GM20000 (cell line): ENCODE measurements at regions not wholly inside any gene's neighbourhood (a gene's known extent, or its start where the extent isn't known, plus 50 kb on each side); places are given as distances from the start of the nearest gene placed in this dataset.

Source experiments
- DNase-seq: peaks from one replicate; pipeline ENCODE4 v3.0.0; 2012; ENCODE audit warnings: low spot score
- TF ChIP-seq, protein P1 (sequence below): IDR thresholded peaks from 2 replicates; pipeline ENCODE4 v1.5.1; 2012; ENCODE audit warnings: mild to moderate bottlenecking, control low read depth; ENCODE audit errors: extremely low read depth, missing control alignments

- TF ChIP-seq, protein P1, sequence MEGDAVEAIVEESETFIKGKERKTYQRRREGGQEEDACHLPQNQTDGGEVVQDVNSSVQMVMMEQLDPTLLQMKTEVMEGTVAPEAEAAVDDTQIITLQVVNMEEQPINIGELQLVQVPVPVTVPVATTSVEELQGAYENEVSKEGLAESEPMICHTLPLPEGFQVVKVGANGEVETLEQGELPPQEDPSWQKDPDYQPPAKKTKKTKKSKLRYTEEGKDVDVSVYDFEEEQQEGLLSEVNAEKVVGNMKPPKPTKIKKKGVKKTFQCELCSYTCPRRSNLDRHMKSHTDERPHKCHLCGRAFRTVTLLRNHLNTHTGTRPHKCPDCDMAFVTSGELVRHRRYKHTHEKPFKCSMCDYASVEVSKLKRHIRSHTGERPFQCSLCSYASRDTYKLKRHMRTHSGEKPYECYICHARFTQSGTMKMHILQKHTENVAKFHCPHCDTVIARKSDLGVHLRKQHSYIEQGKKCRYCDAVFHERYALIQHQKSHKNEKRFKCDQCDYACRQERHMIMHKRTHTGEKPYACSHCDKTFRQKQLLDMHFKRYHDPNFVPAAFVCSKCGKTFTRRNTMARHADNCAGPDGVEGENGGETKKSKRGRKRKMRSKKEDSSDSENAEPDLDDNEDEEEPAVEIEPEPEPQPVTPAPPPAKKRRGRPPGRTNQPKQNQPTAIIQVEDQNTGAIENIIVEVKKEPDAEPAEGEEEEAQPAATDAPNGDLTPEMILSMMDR: no peak
- DNase-seq: no peak
Measured at GRCh38 chr5:125306741-125307140, 560.3 kb upstream of the ZNF608 start.

DNA sequence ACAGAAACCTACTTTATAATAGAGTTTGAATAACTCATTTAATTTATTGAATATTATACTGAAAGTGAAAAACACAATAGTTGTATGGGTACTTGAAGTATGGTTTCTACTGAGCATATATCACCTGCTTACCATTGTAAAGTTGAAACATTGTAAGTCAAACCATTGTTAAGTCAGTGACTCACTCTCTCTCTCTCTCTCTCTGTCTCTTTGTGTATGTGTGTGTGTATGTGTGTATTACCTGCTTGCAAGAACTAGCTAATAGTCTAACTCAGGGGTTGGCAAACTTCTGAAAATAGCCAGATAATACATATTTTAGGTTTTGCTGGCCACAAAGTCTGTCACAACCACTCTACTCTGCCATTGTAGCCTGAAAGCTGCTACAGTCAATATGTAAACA, 564.3 kb upstream of the ZNF608 start:
- DNase-seq: no peak
- TF ChIP-seq, protein P1: no peak

GRCh38 chr5:125311743-125312142, 565.3 kb upstream of the ZNF608 start:
- DNase-seq: no peak
- TF ChIP-seq, protein P1: no peak

GRCh38 chr5:125313555-125313954, 567.1 kb upstream of the ZNF608 start:
- DNase-seq: no peak
- TF ChIP-seq, protein P1: no peak

- TF ChIP-seq, protein P1: no peak
- no peak for DNase-seq
Measured at GRCh38 chr5:125315306-125315705, 568.9 kb upstream of the ZNF608 start.

GRCh38 chr5:125316391-125316790, 570.0 kb upstream of the ZNF608 start:
- DNase-seq: no peak
- TF ChIP-seq, protein P1: no peak

DNA sequence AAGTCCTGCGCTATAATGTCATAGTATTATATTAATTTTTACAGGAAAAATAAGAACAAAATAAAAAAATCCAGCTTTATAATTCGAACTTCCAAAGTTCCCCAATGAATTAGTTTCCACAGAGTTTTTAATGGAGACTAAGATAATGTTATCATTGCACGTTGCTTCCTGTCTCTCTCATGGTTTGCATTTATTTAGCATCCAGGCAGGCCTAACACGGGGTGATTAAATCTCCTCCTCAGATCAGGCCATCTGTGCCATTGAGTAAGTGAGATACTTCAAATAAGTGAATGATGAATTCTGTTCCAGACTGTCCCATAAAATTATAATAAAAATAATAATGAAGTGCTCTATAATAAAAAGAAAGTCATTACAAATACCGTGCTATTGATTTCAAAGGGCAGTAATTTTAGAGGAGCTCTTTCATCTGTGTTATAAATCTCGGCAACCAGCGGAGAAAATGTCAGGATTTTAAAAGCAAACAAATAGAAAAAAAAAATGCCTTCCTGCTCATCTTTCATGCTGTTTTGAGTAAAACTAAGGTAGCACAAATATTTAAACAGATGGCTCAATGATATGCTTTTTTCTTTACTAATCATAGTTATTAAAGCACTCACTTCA, 570.6 kb upstream of the ZNF608 start:
- TF ChIP-seq, protein P1: no peak
- no peak for DNase-seq
